OCI-LY7 (cell line): ENCODE measurements at regions not wholly inside any gene's neighbourhood (a gene's known extent, or its start where the extent isn't known, plus 50 kb on each side); places are given as distances from the start of the nearest gene placed in this dataset.

Experiments used
- CTCF ChIP-seq: fragments of 200-600 bp; sonication (generic); conservative IDR thresholded peaks from 2 replicates; pipeline ENCODE4 v1.5.1; 2014; ENCODE audit warnings: mild to moderate bottlenecking, antibody characterized with exemption, low read length, moderate library complexity, mixed read lengths
- EZH2phosphoT487 ChIP-seq: fragments of 200-600 bp; sonication (generic); IDR thresholded peaks from 2 replicates; pipeline ENCODE4 v1.6.1; 2018; ENCODE audit warnings: low read depth, borderline replicate concordance, mild to moderate bottlenecking, mixed run types, antibody characterized with exemption, low read length, moderate library complexity, mixed read lengths

GRCh38 chr10:131573707-131574106 lies 262.2 kb upstream of the TCERG1L start:
- TF ChIP-seq CTCF (no peak), EZH2phosphoT487 (no peak)
